Glutamatergic neuron (in vitro differentiated cells): ENCODE measurements at regions not wholly inside any gene's neighbourhood (a gene's known extent, or its start where the extent isn't known, plus 50 kb on each side); places are given as distances from the start of the nearest gene placed in this dataset.

ENCODE experiments used
- DNase-seq: peaks from one replicate; pipeline ENCODE4 v3.0.0; 2022
- H3K27ac Mint-ChIP-seq: one replicate; pipeline ENCODE4 v1.8.0; 2020; ENCODE audit warnings: mild to moderate bottlenecking, mixed read lengths, inconsistent platforms; ENCODE audit not compliant: unreplicated experiment
- H3K27me3 Mint-ChIP-seq: one replicate; pipeline ENCODE4 v1.8.0; 2020; ENCODE audit warnings: mild to moderate bottlenecking, moderate library complexity, mixed read lengths, inconsistent platforms; ENCODE audit not compliant: unreplicated experiment
- H3K36me3 Mint-ChIP-seq: one replicate; pipeline ENCODE4 v1.8.0; 2020; ENCODE audit warnings: mild to moderate bottlenecking, mixed read lengths, inconsistent platforms; ENCODE audit not compliant: unreplicated experiment
- H3K4me1 Mint-ChIP-seq: one replicate; pipeline ENCODE4 v1.8.0; 2020; ENCODE audit warnings: mild to moderate bottlenecking, low read depth, mixed read lengths, inconsistent platforms; ENCODE audit not compliant: unreplicated experiment
- H3K4me3 Mint-ChIP-seq: one replicate; pipeline ENCODE4 v1.8.0; 2020; ENCODE audit warnings: mild to moderate bottlenecking, mixed read lengths, inconsistent platforms; ENCODE audit not compliant: unreplicated experiment
- H3K9me3 Mint-ChIP-seq: one replicate; pipeline ENCODE4 v1.8.0; 2020; ENCODE audit warnings: mild to moderate bottlenecking, moderate library complexity, mixed read lengths, inconsistent platforms; ENCODE audit not compliant: unreplicated experiment
- TF ChIP-seq, protein P1 (sequence below): fragments of 200-600 bp; sonication (generic); IDR thresholded peaks from one replicate; pipeline ENCODE4 v1.5.0; 2021; ENCODE audit not compliant: partially characterized antibody, unreplicated experiment

DNA sequence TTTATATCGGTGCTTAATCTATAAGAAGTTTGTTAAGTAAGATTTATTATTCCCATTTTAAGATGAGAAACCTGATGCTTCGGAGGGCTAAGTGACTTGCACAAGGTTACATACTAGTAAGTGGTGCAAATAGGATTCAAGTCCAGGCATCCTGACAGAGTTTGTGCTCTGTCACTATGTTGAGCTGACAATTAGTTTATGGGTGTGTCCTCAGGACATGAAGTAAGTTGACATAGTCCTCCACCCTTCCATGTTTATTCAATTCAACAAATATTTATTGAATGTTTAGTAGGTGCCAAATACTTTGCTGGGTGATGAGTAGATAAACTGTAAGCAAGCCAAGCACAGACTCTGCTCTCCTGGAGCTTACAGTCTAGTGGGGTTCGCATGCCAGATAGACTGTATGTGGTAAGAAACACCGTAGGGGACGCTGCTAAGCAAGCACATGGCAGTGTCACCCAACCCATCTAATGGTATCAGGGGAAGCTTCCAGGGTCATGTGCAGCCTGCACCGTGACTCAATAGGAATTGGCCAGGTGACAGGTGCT, 342.7 kb upstream of the SATB1 start:
- Mint-ChIP-seq H3K9me3 (no peaks in the 10 kb centered on the region), H3K27ac (no peak overlapping the region), H3K36me3 (no peaks in the 10 kb centered on the region), H3K4me3 (no peak overlapping the region), H3K27me3 (no peaks in the 10 kb centered on the region), H3K4me1 (no peaks in the 10 kb centered on the region)
- TF ChIP-seq, protein P1, sequence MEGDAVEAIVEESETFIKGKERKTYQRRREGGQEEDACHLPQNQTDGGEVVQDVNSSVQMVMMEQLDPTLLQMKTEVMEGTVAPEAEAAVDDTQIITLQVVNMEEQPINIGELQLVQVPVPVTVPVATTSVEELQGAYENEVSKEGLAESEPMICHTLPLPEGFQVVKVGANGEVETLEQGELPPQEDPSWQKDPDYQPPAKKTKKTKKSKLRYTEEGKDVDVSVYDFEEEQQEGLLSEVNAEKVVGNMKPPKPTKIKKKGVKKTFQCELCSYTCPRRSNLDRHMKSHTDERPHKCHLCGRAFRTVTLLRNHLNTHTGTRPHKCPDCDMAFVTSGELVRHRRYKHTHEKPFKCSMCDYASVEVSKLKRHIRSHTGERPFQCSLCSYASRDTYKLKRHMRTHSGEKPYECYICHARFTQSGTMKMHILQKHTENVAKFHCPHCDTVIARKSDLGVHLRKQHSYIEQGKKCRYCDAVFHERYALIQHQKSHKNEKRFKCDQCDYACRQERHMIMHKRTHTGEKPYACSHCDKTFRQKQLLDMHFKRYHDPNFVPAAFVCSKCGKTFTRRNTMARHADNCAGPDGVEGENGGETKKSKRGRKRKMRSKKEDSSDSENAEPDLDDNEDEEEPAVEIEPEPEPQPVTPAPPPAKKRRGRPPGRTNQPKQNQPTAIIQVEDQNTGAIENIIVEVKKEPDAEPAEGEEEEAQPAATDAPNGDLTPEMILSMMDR = no peak
- DNase-seq = no peak

DNA sequence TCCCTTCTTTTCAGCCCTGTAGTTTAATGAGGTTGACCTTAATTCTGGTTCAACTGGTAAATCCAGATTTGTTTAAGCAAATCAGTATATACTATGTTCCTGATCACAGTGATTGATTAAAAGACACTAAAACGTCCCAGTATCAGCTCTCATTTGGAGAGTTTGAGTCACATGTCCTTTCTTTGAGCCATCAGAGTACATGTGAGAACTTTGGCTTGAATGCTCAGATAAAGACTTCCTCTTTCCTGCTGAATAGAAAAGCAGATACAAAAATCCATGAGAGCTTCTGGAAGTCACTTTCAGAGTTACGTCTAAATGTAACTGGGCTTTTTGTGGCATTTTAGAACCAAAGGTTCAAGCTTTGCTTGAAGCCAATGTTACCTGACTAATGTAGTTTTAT, 341.8 kb upstream of the SATB1 start:
- no peaks in the 10 kb centered on the region for H3K27me3 Mint-ChIP-seq
- H3K27ac Mint-ChIP-seq = no peak overlapping the region
- no peaks in the 10 kb centered on the region for H3K36me3 Mint-ChIP-seq
- no peak for DNase-seq
- H3K9me3 Mint-ChIP-seq = no peaks in the 10 kb centered on the region
- H3K4me1 Mint-ChIP-seq = no peaks in the 10 kb centered on the region
- TF ChIP-seq, protein P1 = no peak
- H3K4me3 Mint-ChIP-seq = no peak overlapping the region

DNA sequence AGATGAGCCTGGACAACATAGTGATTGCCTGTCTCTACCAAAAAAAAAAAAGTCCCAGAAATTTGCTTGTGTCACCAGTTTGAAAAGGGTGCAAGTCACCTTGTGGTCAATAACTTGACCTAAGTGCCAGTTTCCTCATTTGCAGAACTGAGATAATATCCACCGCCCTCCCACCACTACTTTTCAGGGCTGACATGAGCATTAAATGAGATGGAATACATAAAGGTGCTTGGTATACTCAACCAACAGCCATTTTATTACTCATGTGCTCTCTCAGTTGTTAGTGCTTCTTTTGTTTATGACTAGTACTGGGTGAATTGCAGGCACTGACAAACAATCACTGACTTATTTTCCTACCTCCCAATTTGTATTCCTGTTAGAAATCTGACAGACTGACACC, 340.5 kb upstream of the SATB1 start:
- Mint-ChIP-seq H3K4me3 (no peak overlapping the region), H3K9me3 (no peaks in the 10 kb centered on the region), H3K27ac (no peak overlapping the region), H3K27me3 (no peaks in the 10 kb centered on the region), H3K36me3 (no peaks in the 10 kb centered on the region), H3K4me1 (no peaks in the 10 kb centered on the region)
- TF ChIP-seq, protein P1 = no peak
- DNase-seq = no peak

DNA sequence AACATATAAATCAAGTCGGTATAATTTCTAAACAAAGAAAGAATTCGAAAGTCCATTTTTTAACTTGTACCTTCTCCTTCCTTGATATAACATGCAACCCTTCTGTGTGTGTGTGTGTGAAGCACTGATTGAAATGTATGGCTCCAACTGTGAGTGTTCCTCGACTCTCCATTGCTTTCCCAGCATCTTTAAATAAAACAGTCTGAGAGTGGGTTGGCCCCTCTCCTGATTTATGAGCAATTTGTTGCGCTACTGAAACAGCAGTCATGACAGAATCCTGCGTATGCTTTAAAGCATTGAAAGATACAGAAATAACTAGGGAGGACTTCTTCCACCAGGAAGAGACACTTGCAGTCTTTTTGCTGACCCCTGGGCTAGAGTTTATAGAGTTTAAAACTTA, 340.0 kb upstream of the SATB1 start:
- Mint-ChIP-seq H3K27me3 (no peaks in the 10 kb centered on the region), H3K4me3 (no peak overlapping the region), H3K9me3 (no peaks in the 10 kb centered on the region), H3K27ac (no peak overlapping the region), H3K36me3 (no peaks in the 10 kb centered on the region), H3K4me1 (no peaks in the 10 kb centered on the region)
- no peak for DNase-seq
- TF ChIP-seq, protein P1 = no peak

DNA sequence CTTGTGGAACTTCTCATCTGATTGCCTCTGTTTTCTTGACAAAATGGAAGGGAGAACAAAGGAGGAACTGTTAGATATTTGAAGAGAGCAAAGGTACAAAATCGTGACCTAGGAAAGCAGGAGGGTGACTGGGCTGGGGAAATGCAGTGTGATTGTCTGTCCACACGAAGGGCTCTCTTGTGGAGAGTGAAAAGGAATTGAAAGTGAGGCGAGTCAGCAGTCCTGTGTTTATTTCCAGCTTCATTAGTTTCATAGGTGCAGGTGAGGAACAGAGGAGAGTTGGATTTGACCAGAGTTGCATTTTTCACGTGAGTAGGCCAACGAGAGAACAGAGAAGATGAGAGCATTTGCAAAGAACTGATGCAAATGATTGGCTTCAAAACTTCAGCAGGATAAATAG, 336.4 kb upstream of the SATB1 start:
- no peak for DNase-seq
- Mint-ChIP-seq H3K36me3 (no peaks in the 10 kb centered on the region), H3K4me3 (no peak overlapping the region), H3K9me3 (no peaks in the 10 kb centered on the region), H3K27me3 (no peaks in the 10 kb centered on the region), H3K4me1 (no peaks in the 10 kb centered on the region), H3K27ac (no peak overlapping the region)
- TF ChIP-seq, protein P1 = no peak
